Motor neuron (in vitro differentiated cells): ENCODE measurements at regions not wholly inside any gene's neighbourhood (a gene's known extent, or its start where the extent isn't known, plus 50 kb on each side); places are given as distances from the start of the nearest gene placed in this dataset.

ENCODE experiments used
- ATAC-seq, 8 experiments: fragments of 200-7000 bp; cut with Tn5 transposase; replicated peaks in 6 of 8; 2 replicates each; pipeline ENCODE4 v1.8.0; 2021; ENCODE audit warnings: mild to moderate bottlenecking in 8 of 8, moderate library complexity in 8 of 8
- H3K27ac ChIP-seq, 2 donors: fragments of 250-450 bp; sonication (Bioruptor Pico); 2 replicates each; pipeline ENCODE4 v1.9.0; 2021; ENCODE audit warnings: antibody characterized with exemption in 2 of 2, mild to moderate bottlenecking in 2 of 2, moderate library complexity in 1 of 2
- H3K4me1 ChIP-seq, 2 donors: fragments of 250-450 bp; sonication (Bioruptor Pico); replicated peaks in 1 of 2; 2 replicates each; pipeline ENCODE4 v1.6.1; 2021; ENCODE audit warnings: antibody characterized with exemption in 2 of 2, mild to moderate bottlenecking in 2 of 2, moderate library complexity in 1 of 2
- H3K4me3 ChIP-seq, 5 donors: fragments of 250-450 bp; sonication (Bioruptor Pico); 2 replicates each; pipeline ENCODE4 v1.9.0; 2021; ENCODE audit warnings: antibody characterized with exemption in 5 of 5, mild to moderate bottlenecking in 5 of 5, moderate library complexity in 4 of 5
- WGBS, 10 experiments: fragments of 450-650 bp; shearing (Covaris generic); methylation state at CpG; one replicate each; pipeline ENCODE4 v1.0.0; 2022; 5-methylcytosine and 5-hydroxymethylcytosine counted together
- in situ Hi-C, 9 experiments: fragments of 400-800 bp; cut with MboI; loops; one replicate each; pipeline ENCODE4 v1.15.0; 2021; ENCODE audit warnings: low sequenced_read_pairs in 9 of 9, low pct_unique_long_range_greater_than_20kb in 2 of 9; ENCODE audit not compliant: unreplicated experiment in 9 of 9

- Histone ChIP-seq H3K4me3 (no peak overlapping the region), H3K4me1 (peaks cover 16 to 26% of the 10 kb centered on the region in 2 donors), H3K27ac (no peak overlapping the region)
- ATAC-seq = peak in 5 of 8 experiments; percentile 30 to 94 (median 60)
- in situ Hi-C loops = loop anchor here in 1 of 9 experiments (10.0 kb wide), 1 partner anchor 61 kb away; the partner anchor contains the start of gene CLINT1
- 0 to 94% (median 50%) methylated on average over 1 to 4 of the region's 4 CpGs; no CpG with 5 or more reads in 3 of the 10 experiments for WGBS, 10 experiments
Observed at GRCh38 chr5:157915638-157916037, 56.7 kb upstream of the CLINT1 start.

- ATAC-seq = no peak
- peaks cover 5 to 13% of the 10 kb centered on the region in 2 donors for H3K4me1 ChIP-seq
- H3K27ac ChIP-seq = no peak overlapping the region
- in situ Hi-C loops = loop anchor here in 1 of 9 experiments (10.0 kb wide), 1 partner anchor 59 kb away; the partner anchor contains the start of gene CLINT1
- 50 to 96% (median 82%) methylated on average over 4 to 7 of the region's 7 CpGs; no CpG with 5 or more reads in 1 of the 10 experiments for WGBS, 10 experiments
- H3K4me3 ChIP-seq = no peak overlapping the region
Observed at GRCh38 chr5:157914151-157914788, 55.3 kb upstream of the CLINT1 start.

GRCh38 chr5:157913575-157913974 lies 54.6 kb upstream of the CLINT1 start:
- 0 to 71% (median 40%) methylated on average over 1 to 2 of the region's 2 CpGs; no CpG with 5 or more reads in 3 of the 10 experiments for WGBS, 10 experiments
- H3K27ac ChIP-seq = no peak overlapping the region
- peaks cover 0 to 8% of the 10 kb centered on the region in 2 donors for H3K4me1 ChIP-seq
- peak in 1 of 8 experiments; percentile 16 for ATAC-seq
- no peak overlapping the region for H3K4me3 ChIP-seq
- in situ Hi-C loops = loop anchor here in 1 of 9 experiments (10.0 kb wide), 1 partner anchor 59 kb away; the partner anchor contains the start of gene CLINT1

- 0 to 100% (median 60%) methylated on average over 1 to 9 of the region's 10 CpGs; no CpG with 5 or more reads in 1 of the 10 experiments for WGBS, 10 experiments
- H3K4me3 ChIP-seq = no peak overlapping the region
- no peak for ATAC-seq
- in situ Hi-C loops = loop anchor here in 1 of 9 experiments (10.0 kb wide), 1 partner anchor 58 kb away; the partner anchor contains the start of gene CLINT1
- H3K27ac ChIP-seq = no peak overlapping the region
- peaks cover 0 to 2% of the 10 kb centered on the region in 2 donors for H3K4me1 ChIP-seq
Observed at GRCh38 chr5:157912621-157913325, 53.8 kb upstream of the CLINT1 start.

GRCh38 chr5:157911568-157911967 lies 52.6 kb upstream of the CLINT1 start:
- in situ Hi-C loops = loop anchor here in 1 of 9 experiments (10.0 kb wide), 1 partner anchor 57 kb away; the partner anchor contains the start of gene CLINT1

More at GRCh38 chr5:157911568-157911967, 52.6 kb upstream of the CLINT1 start:
- no peak overlapping the region for H3K27ac ChIP-seq
- no peak overlapping the region for H3K4me3 ChIP-seq
- WGBS, 10 experiments = 83 to 100% (median 96%) methylated on average over 1 to 12 of the region's 12 CpGs; no CpG with 5 or more reads in 1 of the 10 experiments
- ATAC-seq = no peak
- no peaks in the 10 kb centered on the region for H3K4me1 ChIP-seq
